Mesothelial cell of epicardium (in vitro differentiated cells): ENCODE measurements at regions not wholly inside any gene's neighbourhood (a gene's known extent, or its start where the extent isn't known, plus 50 kb on each side); places are given as distances from the start of the nearest gene placed in this dataset.

Experiments
- DNase-seq, 2 experiments: peaks; one replicate each; pipeline ENCODE4 v3.0.0; 2021; ENCODE audit warnings: low spot score in 2 of 2; ENCODE audit not compliant: unreplicated experiment in 2 of 2
- H3K27ac Mint-ChIP-seq: 2 replicates; pipeline ENCODE4 v1.8.0; 2021; ENCODE audit warnings: mixed read lengths
- H3K27me3 Mint-ChIP-seq: 2 replicates; pipeline ENCODE4 v1.8.0; 2021; ENCODE audit warnings: low read depth, mixed read lengths
- H3K36me3 Mint-ChIP-seq: 2 replicates; pipeline ENCODE4 v1.8.0; 2021; ENCODE audit warnings: mixed read lengths
- H3K4me1 Mint-ChIP-seq: 2 replicates; pipeline ENCODE4 v1.8.0; 2021; ENCODE audit warnings: mixed read lengths
- H3K4me3 Mint-ChIP-seq: 2 replicates; pipeline ENCODE4 v1.8.0; 2021; ENCODE audit warnings: mild to moderate bottlenecking, moderate library complexity, mixed read lengths
- H3K9me3 Mint-ChIP-seq: 2 replicates; pipeline ENCODE4 v1.8.0; 2021; ENCODE audit warnings: mixed read lengths
- CTCF ChIP-seq: fragments of 200-600 bp; sonication (generic); IDR thresholded peaks from one replicate; pipeline ENCODE4 v1.5.0; 2021; ENCODE audit warnings: antibody characterized with exemption; ENCODE audit not compliant: unreplicated experiment

- H3K27me3 Mint-ChIP-seq, result peaks cover 30% of the 10 kb centered on the region
Observed at GRCh38 chr15:89034305-89034704, 54.0 kb upstream of the ABHD2 start.

GRCh38 chr15:89035150-89035549 is 53.1 kb upstream of the ABHD2 start:
- Mint-ChIP-seq H3K4me1 (peaks cover 2% of the 10 kb centered on the region), H3K27me3 (peaks cover 30% of the 10 kb centered on the region), H3K9me3 (peaks cover 4% of the 10 kb centered on the region), H3K27ac (no peak overlapping the region), H3K4me3 (no peak overlapping the region), H3K36me3 (no peaks in the 10 kb centered on the region)
- no peak for TF ChIP-seq CTCF
- no peak for DNase-seq

More at GRCh38 chr15:89034305-89034704, 54.0 kb upstream of the ABHD2 start:
- Mint-ChIP-seq H3K4me1 (peaks cover 2% of the 10 kb centered on the region), H3K36me3 (no peaks in the 10 kb centered on the region), H3K27ac (no peak overlapping the region), H3K9me3 (peaks cover 4% of the 10 kb centered on the region), H3K4me3 (no peak overlapping the region)
- no peak for DNase-seq
- no peak for TF ChIP-seq CTCF

- TF ChIP-seq CTCF, result no peak
- no peaks in the 10 kb centered on the region for H3K36me3 Mint-ChIP-seq
- H3K27me3 Mint-ChIP-seq, result peaks cover 30% of the 10 kb centered on the region
- H3K4me1 Mint-ChIP-seq, result peaks cover 2% of the 10 kb centered on the region
- no peak for DNase-seq
- H3K9me3 Mint-ChIP-seq, result peaks cover 4% of the 10 kb centered on the region
- H3K27ac Mint-ChIP-seq, result no peak overlapping the region
- H3K4me3 Mint-ChIP-seq, result no peak overlapping the region
Observed at GRCh38 chr15:89035658-89036057, 52.6 kb upstream of the ABHD2 start.

GRCh38 chr15:89038146-89038545 is 50.1 kb upstream of the ABHD2 start:
- Mint-ChIP-seq H3K27me3 (peaks cover 33% of the 10 kb centered on the region), H3K36me3 (no peaks in the 10 kb centered on the region), H3K4me3 (no peak overlapping the region), H3K9me3 (no peaks in the 10 kb centered on the region), H3K27ac (no peak overlapping the region), H3K4me1 (peaks cover 2% of the 10 kb centered on the region)
- no peak for TF ChIP-seq CTCF
- DNase-seq, result no peak
